ENCODE measurements at regions not wholly inside any gene's neighbourhood (a gene's known extent, or its start where the extent isn't known, plus 50 kb on each side); places are given as distances from the start of the nearest gene placed in this dataset.

DNA sequence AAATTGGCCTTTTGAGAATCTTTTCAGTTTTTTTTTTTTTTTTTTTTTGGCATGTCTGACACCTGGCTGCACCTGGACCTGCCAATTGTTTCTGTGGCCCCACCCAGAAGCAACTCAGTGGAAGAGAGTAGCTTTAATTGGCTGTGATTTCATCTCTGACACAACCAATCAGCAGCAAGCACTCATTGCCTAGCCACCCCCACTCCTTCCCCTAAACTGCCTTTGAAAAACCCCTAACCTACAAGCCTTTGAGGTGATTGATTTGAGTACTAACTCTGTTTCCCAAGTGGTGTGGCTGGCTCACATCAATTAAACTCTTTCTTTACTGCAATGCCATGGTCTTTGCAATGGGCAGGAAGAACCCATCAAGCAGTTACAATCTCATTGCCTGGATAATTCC, 98.2 kb upstream of the CHORDC1 start:
- TF ChIP-seq ZNF232 (CRISPR knock-in tag; IDR thresholded peaks at IDR 0.05) (no peak), CREM (CRISPR knock-in tag; IDR thresholded peaks at IDR 0.05) (no peak), IRF2 (CRISPR knock-in tag; IDR thresholded peaks at IDR 0.05; ENCODE audit: borderline replicate concordance, low read depth) (no peak), SP1 (CRISPR knock-in tag; conservative IDR thresholded peaks at IDR 0.05) (no peak), ZNF121 (CRISPR knock-in tag; IDR thresholded peaks at IDR 0.05) (no peak), FOXK1 (CRISPR knock-in tag; IDR thresholded peaks at IDR 0.05) (no peak), NR3C1 (CRISPR knock-in tag; conservative IDR thresholded peaks at IDR 0.05; ENCODE audit: low read depth) (no peak), TEAD4 (CRISPR knock-in tag; IDR thresholded peaks at IDR 0.05) (no peak)
- TF ChIP-seq, protein P1, sequence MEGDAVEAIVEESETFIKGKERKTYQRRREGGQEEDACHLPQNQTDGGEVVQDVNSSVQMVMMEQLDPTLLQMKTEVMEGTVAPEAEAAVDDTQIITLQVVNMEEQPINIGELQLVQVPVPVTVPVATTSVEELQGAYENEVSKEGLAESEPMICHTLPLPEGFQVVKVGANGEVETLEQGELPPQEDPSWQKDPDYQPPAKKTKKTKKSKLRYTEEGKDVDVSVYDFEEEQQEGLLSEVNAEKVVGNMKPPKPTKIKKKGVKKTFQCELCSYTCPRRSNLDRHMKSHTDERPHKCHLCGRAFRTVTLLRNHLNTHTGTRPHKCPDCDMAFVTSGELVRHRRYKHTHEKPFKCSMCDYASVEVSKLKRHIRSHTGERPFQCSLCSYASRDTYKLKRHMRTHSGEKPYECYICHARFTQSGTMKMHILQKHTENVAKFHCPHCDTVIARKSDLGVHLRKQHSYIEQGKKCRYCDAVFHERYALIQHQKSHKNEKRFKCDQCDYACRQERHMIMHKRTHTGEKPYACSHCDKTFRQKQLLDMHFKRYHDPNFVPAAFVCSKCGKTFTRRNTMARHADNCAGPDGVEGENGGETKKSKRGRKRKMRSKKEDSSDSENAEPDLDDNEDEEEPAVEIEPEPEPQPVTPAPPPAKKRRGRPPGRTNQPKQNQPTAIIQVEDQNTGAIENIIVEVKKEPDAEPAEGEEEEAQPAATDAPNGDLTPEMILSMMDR (IDR thresholded peaks at IDR 0.05), result no peak
- TF ChIP-seq, protein P2, sequence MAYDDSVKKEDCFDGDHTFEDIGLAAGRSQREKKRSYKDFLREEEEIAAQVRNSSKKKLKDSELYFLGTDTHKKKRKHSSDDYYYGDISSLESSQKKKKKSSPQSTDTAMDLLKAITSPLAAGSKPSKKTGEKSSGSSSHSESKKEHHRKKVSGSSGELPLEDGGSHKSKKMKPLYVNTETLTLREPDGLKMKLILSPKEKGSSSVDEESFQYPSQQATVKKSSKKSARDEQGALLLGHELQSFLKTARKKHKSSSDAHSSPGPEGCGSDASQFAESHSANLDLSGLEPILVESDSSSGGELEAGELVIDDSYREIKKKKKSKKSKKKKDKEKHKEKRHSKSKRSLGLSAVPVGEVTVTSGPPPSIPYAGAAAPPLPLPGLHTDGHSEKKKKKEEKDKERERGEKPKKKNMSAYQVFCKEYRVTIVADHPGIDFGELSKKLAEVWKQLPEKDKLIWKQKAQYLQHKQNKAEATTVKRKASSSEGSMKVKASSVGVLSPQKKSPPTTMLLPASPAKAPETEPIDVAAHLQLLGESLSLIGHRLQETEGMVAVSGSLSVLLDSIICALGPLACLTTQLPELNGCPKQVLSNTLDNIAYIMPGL (CRISPR knock-in tag; IDR thresholded peaks at IDR 0.05), result no peak
- TF ChIP-seq, protein P3, sequence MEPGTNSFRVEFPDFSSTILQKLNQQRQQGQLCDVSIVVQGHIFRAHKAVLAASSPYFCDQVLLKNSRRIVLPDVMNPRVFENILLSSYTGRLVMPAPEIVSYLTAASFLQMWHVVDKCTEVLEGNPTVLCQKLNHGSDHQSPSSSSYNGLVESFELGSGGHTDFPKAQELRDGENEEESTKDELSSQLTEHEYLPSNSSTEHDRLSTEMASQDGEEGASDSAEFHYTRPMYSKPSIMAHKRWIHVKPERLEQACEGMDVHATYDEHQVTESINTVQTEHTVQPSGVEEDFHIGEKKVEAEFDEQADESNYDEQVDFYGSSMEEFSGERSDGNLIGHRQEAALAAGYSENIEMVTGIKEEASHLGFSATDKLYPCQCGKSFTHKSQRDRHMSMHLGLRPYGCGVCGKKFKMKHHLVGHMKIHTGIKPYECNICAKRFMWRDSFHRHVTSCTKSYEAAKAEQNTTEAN (CRISPR knock-in tag; IDR thresholded peaks at IDR 0.05), result no peak
- TF ChIP-seq, protein P4, sequence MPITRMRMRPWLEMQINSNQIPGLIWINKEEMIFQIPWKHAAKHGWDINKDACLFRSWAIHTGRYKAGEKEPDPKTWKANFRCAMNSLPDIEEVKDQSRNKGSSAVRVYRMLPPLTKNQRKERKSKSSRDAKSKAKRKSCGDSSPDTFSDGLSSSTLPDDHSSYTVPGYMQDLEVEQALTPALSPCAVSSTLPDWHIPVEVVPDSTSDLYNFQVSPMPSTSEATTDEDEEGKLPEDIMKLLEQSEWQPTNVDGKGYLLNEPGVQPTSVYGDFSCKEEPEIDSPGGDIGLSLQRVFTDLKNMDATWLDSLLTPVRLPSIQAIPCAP (CRISPR knock-in tag; IDR thresholded peaks at IDR 0.05), result no peak
- TF ChIP-seq, protein P5, sequence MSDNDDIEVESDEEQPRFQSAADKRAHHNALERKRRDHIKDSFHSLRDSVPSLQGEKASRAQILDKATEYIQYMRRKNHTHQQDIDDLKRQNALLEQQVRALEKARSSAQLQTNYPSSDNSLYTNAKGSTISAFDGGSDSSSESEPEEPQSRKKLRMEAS (CRISPR knock-in tag; IDR thresholded peaks at IDR 0.05), result no peak
